GM23248 (cell line): ENCODE measurements at regions not wholly inside any gene's neighbourhood (a gene's known extent, or its start where the extent isn't known, plus 50 kb on each side); places are given as distances from the start of the nearest gene placed in this dataset.

ENCODE experiments used
- DNase-seq: peaks from one replicate; pipeline ENCODE4 v3.0.0-alpha.2; 2015
- H2AFZ ChIP-seq: fragments of 200-600 bp; sonication (generic); 2 replicates; pipeline ENCODE4 v1.6.1; 2016; ENCODE audit warnings: antibody characterized with exemption
- H3F3A ChIP-seq: fragments of 200-600 bp; sonication (generic); 2 replicates; pipeline ENCODE4 v1.6.1; 2016; ENCODE audit warnings: mild to moderate bottlenecking, antibody characterized with exemption, mixed run types; ENCODE audit not compliant: insufficient read depth
- H3K27ac ChIP-seq: fragments of 200-600 bp; sonication (generic); 2 replicates; pipeline ENCODE4 v1.5.1; 2016; ENCODE audit warnings: mild to moderate bottlenecking
- H3K27me3 ChIP-seq: fragments of 200-600 bp; sonication (generic); replicated peaks from 2 replicates; pipeline ENCODE4 v1.6.1; 2016; ENCODE audit warnings: mild to moderate bottlenecking; ENCODE audit not compliant: insufficient read depth
- H3K36me3 ChIP-seq: fragments of 200-600 bp; sonication (generic); 2 replicates; pipeline ENCODE4 v1.6.1; 2016; ENCODE audit warnings: low read depth, mild to moderate bottlenecking
- H3K4me1 ChIP-seq: fragments of 200-600 bp; sonication (generic); 2 replicates; pipeline ENCODE4 v1.6.1; 2016; ENCODE audit warnings: mild to moderate bottlenecking; ENCODE audit not compliant: insufficient read depth
- H3K4me2 ChIP-seq: fragments of 200-600 bp; sonication (generic); one replicate; pipeline ENCODE4 v1.6.1; 2016; ENCODE audit warnings: mild to moderate bottlenecking; ENCODE audit not compliant: unreplicated experiment
- H3K4me3 ChIP-seq: fragments of 200-600 bp; sonication (generic); 2 replicates; pipeline ENCODE4 v1.5.1; 2016; ENCODE audit warnings: mild to moderate bottlenecking
- H3K79me2 ChIP-seq: fragments of 200-600 bp; sonication (generic); 2 replicates; pipeline ENCODE4 v1.6.1; 2016; ENCODE audit warnings: mild to moderate bottlenecking; ENCODE audit not compliant: insufficient read depth
- H3K9ac ChIP-seq: fragments of 200-600 bp; sonication (generic); 2 replicates; pipeline ENCODE4 v1.6.1; 2016; ENCODE audit warnings: mild to moderate bottlenecking
- H3K9me2 ChIP-seq: fragments of 200-600 bp; sonication (generic); 2 replicates; pipeline ENCODE4 v1.6.1; 2016; ENCODE audit warnings: mixed run types, mild to moderate bottlenecking, moderate library complexity; ENCODE audit not compliant: insufficient read depth
- H3K9me3 ChIP-seq: fragments of 200-600 bp; sonication (generic); one replicate; pipeline ENCODE4 v1.6.1; 2017; ENCODE audit warnings: low read depth
- H4K20me1 ChIP-seq: fragments of 200-600 bp; sonication (generic); 2 replicates; pipeline ENCODE4 v1.6.0; 2016; ENCODE audit not compliant: insufficient read depth
- EZH2 ChIP-seq: fragments of 200-600 bp; sonication (generic); IDR thresholded peaks from 2 replicates; pipeline ENCODE4 v1.6.1; 2018; ENCODE audit warnings: antibody characterized with exemption, mild to moderate bottlenecking; ENCODE audit not compliant: insufficient read depth, poor library complexity, severe bottlenecking
- EZH2phosphoT487 ChIP-seq: fragments of 200-600 bp; sonication (generic); IDR thresholded peaks from 2 replicates; pipeline ENCODE4 v1.6.1; 2018; ENCODE audit warnings: antibody characterized with exemption, moderate library complexity, mild to moderate bottlenecking, low read depth; ENCODE audit not compliant: insufficient read depth
- WGBS, 2 experiments: methylation state at CpG; one replicate each; pipeline ENCODE4 v1.1.6; 2015 to 2017; ENCODE audit warnings: low lambda C conversion rate in 2 of 2, low coverage in 1 of 2; ENCODE audit errors: missing lambda C conversion rate in 2 of 2; 5-methylcytosine and 5-hydroxymethylcytosine counted together
- in situ Hi-C: fragments of 300-500 bp; cut with MboI; formaldehyde crosslinking; loops from 2 replicates; pipeline ENCODE4 v1.15.0; 2020

DNA sequence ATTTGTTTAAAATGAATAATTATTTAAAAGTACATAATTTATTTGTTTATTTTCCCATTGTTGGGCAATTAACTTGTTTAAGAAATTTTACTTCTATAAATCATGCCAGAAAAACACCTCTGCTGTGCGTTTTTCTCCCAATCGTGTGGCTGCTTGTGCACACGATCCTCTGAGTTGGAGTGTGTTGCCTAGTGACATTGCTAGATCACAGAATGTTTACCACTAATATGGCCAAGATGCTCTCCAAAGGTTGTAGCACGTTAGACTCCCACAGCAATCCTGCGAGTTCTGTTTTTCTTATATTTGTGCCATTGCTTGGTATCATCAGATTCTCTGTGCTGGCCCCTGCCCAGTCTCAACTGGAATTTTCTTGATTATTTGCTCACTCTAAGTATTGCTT, 207.1 kb upstream of the ADCY1 start:
- no peak for TF ChIP-seq EZH2
- TF ChIP-seq EZH2phosphoT487: no peak

DNA sequence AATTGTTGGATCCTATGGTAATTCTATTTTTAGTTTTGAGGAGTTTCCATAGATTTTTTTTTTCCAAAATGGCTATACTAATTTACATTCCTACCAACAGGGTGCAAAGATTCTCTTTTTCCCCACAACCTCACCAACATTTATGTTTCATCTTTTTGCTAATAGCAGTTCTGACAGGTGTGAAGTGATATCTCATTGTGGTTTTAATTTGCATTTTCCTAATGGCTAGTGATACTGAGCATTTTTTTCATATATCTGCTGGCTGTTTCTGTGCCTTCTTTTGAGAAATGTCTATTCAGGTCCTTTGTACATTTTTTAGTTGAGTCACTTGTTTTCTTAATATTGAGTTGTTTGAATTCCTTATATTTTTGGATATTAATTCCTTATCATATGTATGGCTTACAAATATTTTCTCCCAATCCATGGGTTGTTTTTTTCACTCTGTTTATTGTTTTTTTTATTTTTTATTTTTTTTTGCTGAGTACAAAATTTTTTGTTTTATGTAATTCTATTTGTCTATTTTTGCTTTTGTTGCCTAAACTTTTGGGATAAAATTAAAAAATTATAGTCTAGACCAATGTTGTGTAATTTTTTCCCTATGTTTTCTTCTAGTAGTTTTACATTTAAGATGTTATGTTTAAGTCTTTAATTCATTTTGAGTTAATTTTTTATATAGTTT, 205.9 kb upstream of the ADCY1 start:
- no peaks in the 10 kb centered on the region for H4K20me1 ChIP-seq
- TF ChIP-seq EZH2phosphoT487 (no peak), EZH2 (no peak)
- no peaks in the 10 kb centered on the region for H3K9me2 ChIP-seq
- no peak for DNase-seq
- no peaks in the 10 kb centered on the region for H3K9me3 ChIP-seq
- no peaks in the 10 kb centered on the region for H3F3A ChIP-seq
- H3K36me3 ChIP-seq: no peaks in the 10 kb centered on the region
- H3K4me2 ChIP-seq: no peak overlapping the region
- H3K27ac ChIP-seq: no peak overlapping the region
- H3K4me3 ChIP-seq: no peak overlapping the region
- no peaks in the 10 kb centered on the region for H3K27me3 ChIP-seq
- H2AFZ ChIP-seq: no peak overlapping the region
- no peaks in the 10 kb centered on the region for H3K4me1 ChIP-seq
- in situ Hi-C loops: no loop called here
- no peak overlapping the region for H3K9ac ChIP-seq
- no peaks in the 10 kb centered on the region for H3K79me2 ChIP-seq

More for the DNA sequence above, 207.1 kb upstream of the ADCY1 start:
- no peaks in the 10 kb centered on the region for H3F3A ChIP-seq
- no peaks in the 10 kb centered on the region for H3K4me1 ChIP-seq
- H3K9me2 ChIP-seq: no peaks in the 10 kb centered on the region
- 18 to 23% methylated on average over 5 of the region's 5 CpGs for WGBS, 2 experiments
- H3K4me3 ChIP-seq: no peak overlapping the region
- no peak overlapping the region for H2AFZ ChIP-seq
- H3K79me2 ChIP-seq: no peaks in the 10 kb centered on the region
- no peak overlapping the region for H3K9ac ChIP-seq
- H3K4me2 ChIP-seq: no peak overlapping the region
- in situ Hi-C loops: no loop called here
- no peaks in the 10 kb centered on the region for H4K20me1 ChIP-seq
- H3K27me3 ChIP-seq: no peaks in the 10 kb centered on the region
- no peak overlapping the region for H3K27ac ChIP-seq
- H3K9me3 ChIP-seq: no peaks in the 10 kb centered on the region
- no peaks in the 10 kb centered on the region for H3K36me3 ChIP-seq
- no peak for DNase-seq

DNA sequence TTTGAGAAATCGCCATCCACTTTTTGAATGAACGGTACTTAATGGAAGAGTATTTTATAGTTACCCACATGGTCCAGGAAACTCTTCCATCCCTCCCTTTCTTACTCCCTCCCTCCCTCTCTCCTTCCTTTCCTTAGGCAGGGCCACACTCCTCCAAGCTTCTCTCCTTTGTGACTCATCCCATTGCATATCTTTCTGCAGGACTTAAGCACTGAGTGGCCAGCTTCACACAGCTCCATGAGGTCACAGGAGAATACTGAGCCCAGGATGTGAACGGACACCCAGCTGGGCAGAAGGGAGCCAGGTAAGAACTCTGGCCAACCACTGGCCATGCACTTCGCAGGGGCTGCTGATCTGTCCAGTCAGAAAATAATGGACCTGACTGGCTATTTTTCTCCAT, 189.7 kb upstream of the ADCY1 start:
- Histone ChIP-seq H3K4me3 (no peak overlapping the region), H4K20me1 (no peaks in the 10 kb centered on the region), H3F3A (no peaks in the 10 kb centered on the region), H3K4me1 (no peaks in the 10 kb centered on the region), H3K27me3 (no peaks in the 10 kb centered on the region), H3K79me2 (no peaks in the 10 kb centered on the region), H3K36me3 (no peaks in the 10 kb centered on the region), H3K9me2 (no peaks in the 10 kb centered on the region), H2AFZ (no peak overlapping the region), H3K4me2 (no peak overlapping the region), H3K9me3 (no peaks in the 10 kb centered on the region), H3K9ac (no peak overlapping the region), H3K27ac (no peak overlapping the region)
- TF ChIP-seq EZH2 (no peak), EZH2phosphoT487 (no peak)
- DNase-seq: peak; percentile 43
- in situ Hi-C loops: no loop called here
- WGBS, 2 experiments: 41 to 45% methylated on average over 4 of the region's 4 CpGs

- no peaks in the 10 kb centered on the region for H3K79me2 ChIP-seq
- H3K4me2 ChIP-seq: no peak overlapping the region
- no peak for TF ChIP-seq EZH2
- no peak for TF ChIP-seq EZH2phosphoT487
- no peaks in the 10 kb centered on the region for H3K36me3 ChIP-seq
- no peak overlapping the region for H3K9ac ChIP-seq
- no peaks in the 10 kb centered on the region for H3K4me1 ChIP-seq
- H3F3A ChIP-seq: no peaks in the 10 kb centered on the region
- H4K20me1 ChIP-seq: no peaks in the 10 kb centered on the region
- H3K4me3 ChIP-seq: no peak overlapping the region
- no peaks in the 10 kb centered on the region for H3K9me2 ChIP-seq
- WGBS, 2 experiments: 49 to 57% methylated on average over 4 of the region's 4 CpGs
- in situ Hi-C loops: no loop called here
- DNase-seq: no peak
- no peak overlapping the region for H2AFZ ChIP-seq
- H3K27me3 ChIP-seq: no peaks in the 10 kb centered on the region; the same call in 1 of the 2 replicates
- no peaks in the 10 kb centered on the region for H3K9me3 ChIP-seq
- H3K27ac ChIP-seq: no peak overlapping the region
Observed at GRCh38 chr7:45387837-45388236, 186.3 kb upstream of the ADCY1 start.
